Esophagus squamous epithelium (tissue), 5 donors: ENCODE measurements at regions not wholly inside any gene's neighbourhood (a gene's known extent, or its start where the extent isn't known, plus 50 kb on each side); places are given as distances from the start of the nearest gene placed in this dataset.

Experiments used
- DNase-seq: peaks from one replicate; lab custom pipeline; 2025; lab: John Stamatoyannopoulos, UW
- H3K27ac ChIP-seq, 4 donors: fragments of 200-600 bp; sonication (generic); one replicate each; pipeline ENCODE4 v1.5.1; 2016 to 2019; ENCODE audit warnings: mild to moderate bottlenecking in 1 of 4
- H3K27me3 ChIP-seq, 4 donors: fragments of 200-600 bp; sonication (generic); 1 replicate in 3 of 4; 2 replicates in 1 of 4; pipeline versions ENCODE4 v1.5.1 to v1.6.0; 2017 to 2021; ENCODE audit warnings: antibody characterized with exemption in 1 of 4
- H3K36me3 ChIP-seq, 3 donors: fragments of 200-600 bp; sonication (generic); one replicate each; pipeline ENCODE4 v1.5.1; 2016 to 2019
- H3K4me1 ChIP-seq, 3 donors: fragments of 200-600 bp; sonication (generic); one replicate each; pipeline ENCODE4 v1.5.1; 2017 to 2019
- H3K4me3 ChIP-seq, 4 donors: fragments of 200-600 bp; sonication (generic); 1 replicate in 3 of 4; 2 replicates in 1 of 4; pipeline ENCODE4 v1.5.1; 2016 to 2019; ENCODE audit warnings: mild to moderate bottlenecking in 2 of 4, moderate library complexity in 1 of 4
- H3K9me3 ChIP-seq, 3 donors: fragments of 200-600 bp; sonication (generic); one replicate each; pipeline ENCODE4 v1.5.1; 2016 to 2019
- POLR2A ChIP-seq, 4 donors: fragments of 450-650 bp; IDR thresholded peaks; one replicate each; pipeline ENCODE4 v1.6.1; 2017; ENCODE audit warnings: antibody characterized with exemption in 4 of 4, mild to moderate bottlenecking in 4 of 4, moderate library complexity in 3 of 4
- WGBS, 2 donors: methylation state at CpG; one replicate each; pipeline ENCODE4 v1.1.5; 2018; 5-methylcytosine and 5-hydroxymethylcytosine counted together
- intact Hi-C: fragments of 100-400 bp; cut with DNase I; formaldehyde crosslinking; loops from one replicate; pipeline ENCODE4 v1.15.0; 2022
- TF ChIP-seq, protein P1 (sequence below), 6 experiments: fragments of 450-650 bp in 4 of 6; fragments of 200-600 bp in 2 of 6; sonication (generic) in 2 of 6; IDR thresholded peaks; one replicate each; pipeline ENCODE4 v1.5.1; 2016 to 2019; ENCODE audit warnings: antibody characterized with exemption in 6 of 6, mild to moderate bottlenecking in 4 of 6, moderate library complexity in 4 of 6
- donor health status: DM: yes; HTN: yes; CAD: no.

DNA sequence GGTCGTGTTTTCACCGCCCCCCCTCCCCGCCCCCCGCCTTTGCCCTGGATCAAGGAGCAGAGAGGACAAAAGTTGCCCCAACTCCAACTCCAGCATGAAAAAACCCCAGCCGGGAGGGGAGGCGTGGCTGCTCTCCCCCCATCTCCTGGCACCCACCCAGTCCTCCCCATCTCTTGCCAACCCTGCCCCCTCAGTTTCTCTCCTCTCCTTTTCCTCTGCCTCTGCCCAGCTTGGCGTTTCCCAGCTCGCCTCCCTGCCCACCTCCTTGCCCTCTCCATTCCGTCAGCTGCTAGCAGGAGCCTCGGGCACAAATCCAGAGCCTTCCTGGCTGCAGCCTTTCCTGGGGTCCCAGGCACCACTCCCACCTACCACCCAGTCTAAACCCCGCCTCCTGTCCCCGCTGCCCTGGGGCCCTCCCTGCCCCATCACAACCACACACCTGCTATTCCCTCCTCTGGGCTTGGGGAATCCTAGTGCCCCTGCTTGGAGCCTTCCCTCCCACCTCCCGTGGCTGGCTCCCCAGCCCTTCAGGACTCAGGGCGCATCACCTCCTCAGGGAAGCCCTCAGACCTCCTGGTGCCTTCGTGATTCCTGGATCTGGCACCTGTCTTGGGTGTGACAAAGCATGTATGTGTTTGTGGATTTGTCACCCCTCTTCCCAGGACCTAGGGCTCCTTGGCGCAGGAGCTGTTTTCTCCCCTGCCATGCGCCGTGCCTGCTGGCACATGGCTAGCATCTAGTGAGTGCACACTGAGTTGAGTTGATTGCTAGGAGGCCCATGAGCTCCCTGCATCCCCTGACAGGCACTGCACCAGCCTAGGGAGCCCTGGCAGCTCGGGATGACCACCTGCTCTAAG lies 209.1 kb downstream of the TFCP2L1 start:
- peak overlapping the region in 1 of 4 donors; percentile 34 for H3K4me3 ChIP-seq
- peak overlapping the region in 2 of 4 donors; percentile 28 to 36 for H3K27ac ChIP-seq
- peaks cover 0 to 31% (median 17%) of the 10 kb centered on the region in 3 donors for H3K4me1 ChIP-seq
- H3K27me3 ChIP-seq, result peaks cover 0 to 94% (median 0%) of the 10 kb centered on the region in 4 donors
- intact Hi-C loops, result no loop called here
- H3K9me3 ChIP-seq, result no peaks in the 10 kb centered on the region
- H3K36me3 ChIP-seq, result no peaks in the 10 kb centered on the region
- no peak for DNase-seq
- WGBS, 2 donors, result 12 to 13% methylated on average over 12 to 13 of the region's 19 CpGs
- TF ChIP-seq, protein P1, sequence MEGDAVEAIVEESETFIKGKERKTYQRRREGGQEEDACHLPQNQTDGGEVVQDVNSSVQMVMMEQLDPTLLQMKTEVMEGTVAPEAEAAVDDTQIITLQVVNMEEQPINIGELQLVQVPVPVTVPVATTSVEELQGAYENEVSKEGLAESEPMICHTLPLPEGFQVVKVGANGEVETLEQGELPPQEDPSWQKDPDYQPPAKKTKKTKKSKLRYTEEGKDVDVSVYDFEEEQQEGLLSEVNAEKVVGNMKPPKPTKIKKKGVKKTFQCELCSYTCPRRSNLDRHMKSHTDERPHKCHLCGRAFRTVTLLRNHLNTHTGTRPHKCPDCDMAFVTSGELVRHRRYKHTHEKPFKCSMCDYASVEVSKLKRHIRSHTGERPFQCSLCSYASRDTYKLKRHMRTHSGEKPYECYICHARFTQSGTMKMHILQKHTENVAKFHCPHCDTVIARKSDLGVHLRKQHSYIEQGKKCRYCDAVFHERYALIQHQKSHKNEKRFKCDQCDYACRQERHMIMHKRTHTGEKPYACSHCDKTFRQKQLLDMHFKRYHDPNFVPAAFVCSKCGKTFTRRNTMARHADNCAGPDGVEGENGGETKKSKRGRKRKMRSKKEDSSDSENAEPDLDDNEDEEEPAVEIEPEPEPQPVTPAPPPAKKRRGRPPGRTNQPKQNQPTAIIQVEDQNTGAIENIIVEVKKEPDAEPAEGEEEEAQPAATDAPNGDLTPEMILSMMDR (IDR thresholded peaks at IDR 0.05), result no peak
- no peak for TF ChIP-seq POLR2A (IDR thresholded peaks at IDR 0.05)

DNA sequence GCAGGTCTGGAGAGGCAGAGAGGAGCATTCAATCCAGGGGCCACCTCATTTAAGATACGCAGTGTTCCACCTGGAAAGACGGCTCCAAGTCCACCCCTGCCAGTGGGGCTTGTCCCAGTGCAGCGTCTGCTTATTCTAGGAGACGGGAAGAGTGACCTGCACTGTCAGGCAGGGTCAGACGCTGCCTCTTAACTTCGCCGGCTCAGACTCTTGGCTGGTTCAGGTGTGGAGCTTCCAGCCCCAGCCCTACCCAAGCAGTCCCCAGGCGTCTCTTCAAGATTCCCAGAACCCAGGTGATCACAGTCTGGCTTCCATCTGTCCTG lies 208.5 kb downstream of the TFCP2L1 start:
- H3K4me1 ChIP-seq, result peaks cover 0 to 27% (median 17%) of the 10 kb centered on the region in 3 donors
- no peak overlapping the region for H3K27ac ChIP-seq
- WGBS, 2 donors, result 12 to 22% methylated on average over 6 to 7 of the region's 8 CpGs
- intact Hi-C loops, result no loop called here
- H3K36me3 ChIP-seq, result no peaks in the 10 kb centered on the region
- H3K27me3 ChIP-seq, result peaks cover 0 to 95% (median 0%) of the 10 kb centered on the region in 4 donors
- no peaks in the 10 kb centered on the region for H3K9me3 ChIP-seq
- TF ChIP-seq, protein P1 (IDR thresholded peaks at IDR 0.05), result no peak
- TF ChIP-seq POLR2A (IDR thresholded peaks at IDR 0.05), result no peak
- DNase-seq, result no peak
- no peak overlapping the region for H3K4me3 ChIP-seq

- 31 to 48% methylated on average over 3 to 19 of the region's 26 CpGs for WGBS, 2 donors
- Histone ChIP-seq H3K36me3 (no peaks in the 10 kb centered on the region), H3K27ac (no peak overlapping the region), H3K4me3 (no peak overlapping the region), H3K4me1 (peaks cover 0 to 27% (median 17%) of the 10 kb centered on the region in 3 donors), H3K27me3 (peaks cover 0 to 95% (median 0%) of the 10 kb centered on the region in 4 donors), H3K9me3 (no peaks in the 10 kb centered on the region)
- no peak for DNase-seq
- intact Hi-C loops, result no loop called here
- TF ChIP-seq POLR2A (IDR thresholded peaks at IDR 0.05), result no peak
- TF ChIP-seq, protein P1 (IDR thresholded peaks at IDR 0.05), result peak; percentile 53 to 90 (median 83)
Measured at GRCh38 chr2:121076885-121077549, 208.0 kb downstream of the TFCP2L1 start.

GRCh38 chr2:121078899-121079298 lies 206.1 kb downstream of the TFCP2L1 start:
- no peak for DNase-seq
- Histone ChIP-seq H3K9me3 (no peaks in the 10 kb centered on the region), H3K36me3 (no peaks in the 10 kb centered on the region), H3K27me3 (peaks cover 0 to 97% (median 0%) of the 10 kb centered on the region in 4 donors), H3K4me3 (no peak overlapping the region), H3K27ac (no peak overlapping the region), H3K4me1 (peaks cover 0 to 28% (median 17%) of the 10 kb centered on the region in 3 donors)
- 74 to 100% methylated on average over 1 to 7 of the region's 7 CpGs for WGBS, 2 donors
- TF ChIP-seq POLR2A (IDR thresholded peaks at IDR 0.05), result no peak
- TF ChIP-seq, protein P1 (IDR thresholded peaks at IDR 0.05), result no peak
- intact Hi-C loops, result no loop called here
